MM.1S (cell line): ENCODE measurements at regions not wholly inside any gene's neighbourhood (a gene's known extent, or its start where the extent isn't known, plus 50 kb on each side); places are given as distances from the start of the nearest gene placed in this dataset.

Source experiments
- DNase-seq: peaks from one replicate; pipeline ENCODE4 v3.0.0-alpha.2; 2015
- H2AFZ ChIP-seq: fragments of 300-600 bp; sonication (generic); 2 replicates; pipeline ENCODE4 v1.6.0; 2016; ENCODE audit warnings: antibody characterized with exemption, low read length
- H3F3A ChIP-seq: fragments of 300-600 bp; sonication (generic); 2 replicates; pipeline ENCODE4 v1.6.1; 2016; ENCODE audit warnings: mild to moderate bottlenecking, antibody characterized with exemption, low read length, moderate library complexity, mixed read lengths; ENCODE audit not compliant: insufficient read depth
- H3K27ac ChIP-seq: fragments of 300-600 bp; sonication (generic); 2 replicates; pipeline ENCODE4 v1.5.1; 2016; ENCODE audit warnings: mild to moderate bottlenecking, low read length
- H3K27me3 ChIP-seq: fragments of 300-600 bp; sonication (generic); replicated peaks from 2 replicates; pipeline ENCODE4 v1.6.0; 2016; ENCODE audit warnings: low read length; ENCODE audit not compliant: insufficient read depth
- H3K36me3 ChIP-seq: fragments of 300-600 bp; sonication (generic); replicated peaks from 2 replicates; pipeline ENCODE4 v1.6.1; 2016; ENCODE audit warnings: mild to moderate bottlenecking, low read length, mixed read lengths; ENCODE audit not compliant: insufficient read depth
- H3K4me1 ChIP-seq: fragments of 300-600 bp; sonication (generic); 2 replicates; pipeline ENCODE4 v1.6.1; 2016; ENCODE audit warnings: low read length, mixed read lengths
- H3K4me2 ChIP-seq: fragments of 300-600 bp; sonication (generic); 2 replicates; pipeline ENCODE4 v1.6.0; 2016; ENCODE audit warnings: low read depth, low read length
- H3K4me3 ChIP-seq: fragments of 300-600 bp; sonication (generic); 2 replicates; pipeline ENCODE4 v1.5.1; 2016; ENCODE audit warnings: low read length, mixed read lengths
- H3K79me2 ChIP-seq: fragments of 300-600 bp; sonication (generic); 2 replicates; pipeline ENCODE4 v1.6.1; 2016; ENCODE audit warnings: mixed run types, low read length, mixed read lengths
- H3K9ac ChIP-seq: fragments of 300-600 bp; sonication (generic); 2 replicates; pipeline ENCODE4 v1.6.1; 2016; ENCODE audit warnings: low read length, mixed read lengths
- H3K9me2 ChIP-seq: fragments of 300-600 bp; sonication (generic); replicated peaks from 2 replicates; pipeline ENCODE4 v1.6.1; 2016; ENCODE audit warnings: mild to moderate bottlenecking, low read length, mixed read lengths; ENCODE audit not compliant: insufficient read depth
- H3K9me3 ChIP-seq: fragments of 300-600 bp; sonication (generic); replicated peaks from 2 replicates; pipeline ENCODE4 v1.6.1; 2016; ENCODE audit warnings: mild to moderate bottlenecking, low read length, mixed read lengths; ENCODE audit not compliant: insufficient read depth
- H4K20me1 ChIP-seq: fragments of 300-600 bp; sonication (generic); 2 replicates; pipeline ENCODE4 v1.6.1; 2016; ENCODE audit warnings: mild to moderate bottlenecking, low read length, moderate library complexity, mixed read lengths; ENCODE audit not compliant: insufficient read depth
- CTCF ChIP-seq: fragments of 300-600 bp; sonication (generic); IDR thresholded peaks from 2 replicates; pipeline ENCODE4 v1.5.1; 2016; ENCODE audit warnings: antibody characterized with exemption, low read length, mixed read lengths
- EZH2 ChIP-seq: fragments of 300-600 bp; sonication (generic); optimal IDR thresholded peaks from 2 replicates; pipeline ENCODE3; 2017; ENCODE audit warnings: low read depth, mild to moderate bottlenecking, antibody characterized with exemption, low read length, mixed read lengths
- EZH2phosphoT487 ChIP-seq: fragments of 300-600 bp; sonication (generic); IDR thresholded peaks from 2 replicates; pipeline ENCODE4 v1.6.1; 2018; ENCODE audit warnings: antibody characterized with exemption, low read length

DNA sequence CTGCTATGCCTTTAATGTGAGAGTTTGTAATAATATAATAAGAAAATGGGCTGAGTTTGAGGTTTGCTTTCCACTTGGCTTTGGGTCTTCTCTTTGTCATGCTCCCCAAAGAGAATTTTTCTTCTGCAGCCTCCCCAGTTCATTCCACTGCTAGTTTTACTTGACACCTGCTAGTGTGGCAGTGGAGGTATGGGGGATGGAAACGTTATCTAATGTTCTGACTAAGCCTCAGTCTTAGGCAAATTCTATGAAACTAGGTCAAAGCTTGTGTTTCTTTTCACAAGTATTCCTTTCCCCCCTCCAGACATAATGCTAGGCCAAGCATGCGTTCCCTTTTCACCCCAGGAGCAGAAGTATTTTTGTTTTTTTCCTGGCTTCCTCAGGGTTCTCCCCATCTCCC lies 67.5 kb downstream of the PPP1R2C start:
- Histone ChIP-seq H3K9ac (no peak overlapping the region), H3K9me2 (no peaks in the 10 kb centered on the region), H3F3A (no peaks in the 10 kb centered on the region), H2AFZ (no peak overlapping the region), H3K27me3 (no peaks in the 10 kb centered on the region), H3K9me3 (no peaks in the 10 kb centered on the region), H3K79me2 (no peaks in the 10 kb centered on the region), H3K27ac (no peak overlapping the region), H3K4me3 (no peak overlapping the region), H4K20me1 (no peaks in the 10 kb centered on the region), H3K36me3 (no peaks in the 10 kb centered on the region), H3K4me2 (no peak overlapping the region), H3K4me1 (no peaks in the 10 kb centered on the region)
- no peak for DNase-seq
- TF ChIP-seq EZH2phosphoT487 = no peak
- no peak for TF ChIP-seq EZH2
- TF ChIP-seq CTCF = no peak

DNA sequence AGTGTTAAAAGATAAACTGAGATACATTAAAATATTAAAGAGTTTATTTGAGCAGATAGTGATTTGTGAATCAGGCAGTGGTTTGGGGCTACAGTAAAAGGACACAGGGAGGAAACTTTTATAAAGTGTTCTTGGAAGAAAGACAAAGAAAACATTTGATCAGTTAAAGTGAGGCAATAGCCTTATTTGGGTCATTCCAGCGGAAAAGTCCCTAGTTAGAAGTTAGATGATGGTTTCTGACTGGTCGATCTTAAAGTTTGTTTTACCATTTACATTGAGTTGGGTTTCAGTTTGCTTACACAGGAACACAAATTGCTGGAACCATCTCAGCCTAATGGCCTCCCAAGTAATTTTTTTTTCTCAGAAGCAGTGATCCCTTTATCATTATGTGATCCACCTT lies 69.7 kb downstream of the PPP1R2C start:
- H3K4me1 ChIP-seq = no peaks in the 10 kb centered on the region
- TF ChIP-seq CTCF (no peak), EZH2phosphoT487 (no peak), EZH2 (no peak)
- H3K27me3 ChIP-seq = no peaks in the 10 kb centered on the region
- DNase-seq = no peak
- no peaks in the 10 kb centered on the region for H3K36me3 ChIP-seq
- no peak overlapping the region for H3K27ac ChIP-seq
- no peak overlapping the region for H3K4me2 ChIP-seq
- H3F3A ChIP-seq = no peaks in the 10 kb centered on the region
- no peak overlapping the region for H3K9ac ChIP-seq
- H2AFZ ChIP-seq = no peak overlapping the region
- H3K79me2 ChIP-seq = no peaks in the 10 kb centered on the region
- no peaks in the 10 kb centered on the region for H3K9me2 ChIP-seq
- no peaks in the 10 kb centered on the region for H3K9me3 ChIP-seq
- H4K20me1 ChIP-seq = no peaks in the 10 kb centered on the region
- H3K4me3 ChIP-seq = no peak overlapping the region

GRCh38 chrX:42707742-42708141 lies 70.2 kb downstream of the PPP1R2C start:
- H3K9me3 ChIP-seq = no peaks in the 10 kb centered on the region
- H3F3A ChIP-seq = no peaks in the 10 kb centered on the region
- no peaks in the 10 kb centered on the region for H3K9me2 ChIP-seq
- TF ChIP-seq EZH2phosphoT487 (no peak), EZH2 (no peak), CTCF (no peak)
- no peak overlapping the region for H3K4me3 ChIP-seq
- no peak overlapping the region for H3K4me2 ChIP-seq
- no peaks in the 10 kb centered on the region for H3K36me3 ChIP-seq
- H3K27me3 ChIP-seq = no peaks in the 10 kb centered on the region
- H3K9ac ChIP-seq = no peak overlapping the region
- H3K4me1 ChIP-seq = no peaks in the 10 kb centered on the region
- H3K79me2 ChIP-seq = no peaks in the 10 kb centered on the region
- DNase-seq = no peak
- H2AFZ ChIP-seq = no peak overlapping the region
- no peaks in the 10 kb centered on the region for H4K20me1 ChIP-seq
- no peak overlapping the region for H3K27ac ChIP-seq
